ENCODE measurements at regions not wholly inside any gene's neighbourhood (a gene's known extent, or its start where the extent isn't known, plus 50 kb on each side); places are given as distances from the start of the nearest gene placed in this dataset.
A peak's percentile ranks its signal among the peaks of the same experiment; 100 is the strongest.

GRCh38 chr12:25730489-25731349, 177.6 kb upstream of the LMNTD1 start:
- Histone ChIP-seq H3K79me2 (ENCODE audit: insufficient read depth, low read length) (no peaks in the 10 kb centered on the region), H4K20me1 (ENCODE audit: insufficient read depth, low read length, poor library complexity, severe bottlenecking) (no peaks in the 10 kb centered on the region), H3K4me2 (ENCODE audit: low read depth, low read length, poor library complexity, severe bottlenecking) (no peak overlapping the region), H3F3A (ENCODE audit: low read depth) (no peaks in the 10 kb centered on the region), H3K27me3 (ENCODE audit: insufficient read depth, low read length, poor library complexity, severe bottlenecking) (no peaks in the 10 kb centered on the region), H3K36me3 (ENCODE audit: insufficient read depth, low read length) (no peaks in the 10 kb centered on the region), H2AFZ (ENCODE audit: low read length) (peak overlapping the region; percentile 60), H3K9ac (ENCODE audit: low read depth, low read length, poor library complexity, severe bottlenecking) (no peak overlapping the region), H3K9me3 (ENCODE audit: insufficient read depth, low read depth, low read length) (no peaks in the 10 kb centered on the region), H3K9me2 (replicated peaks; ENCODE audit: low read depth, low read length) (no peaks in the 10 kb centered on the region), H3K4me1 (ENCODE audit: insufficient read depth, low read length, poor library complexity, severe bottlenecking) (peaks cover 8% of the 10 kb centered on the region), H3K4me3 (ENCODE audit: low read length, poor library complexity, severe bottlenecking) (no peak overlapping the region)
- TF ChIP-seq CTCF (conservative IDR thresholded peaks at IDR 0.05; ENCODE audit: low read length) (no peak), EZH2phosphoT487 (IDR thresholded peaks at IDR 0.05; ENCODE audit: borderline replicate concordance) (no peak)

- H3K4me3 ChIP-seq (ENCODE audit: low read length, poor library complexity, severe bottlenecking): no peak overlapping the region
These were observed 180.5 kb upstream of the LMNTD1 start for GRCh38 chr12:25733541-25733940.

GRCh38 chr12:25734529-25735180, 181.6 kb upstream of the LMNTD1 start:
- H3K9ac ChIP-seq (ENCODE audit: low read depth, low read length, poor library complexity, severe bottlenecking): no peak overlapping the region
- H4K20me1 ChIP-seq (ENCODE audit: insufficient read depth, low read length, poor library complexity, severe bottlenecking): no peaks in the 10 kb centered on the region
- H3K36me3 ChIP-seq (ENCODE audit: insufficient read depth, low read length): no peaks in the 10 kb centered on the region
- H3K4me2 ChIP-seq (ENCODE audit: low read depth, low read length, poor library complexity, severe bottlenecking): no peak overlapping the region
- H3K4me3 ChIP-seq (ENCODE audit: low read length, poor library complexity, severe bottlenecking): no peak overlapping the region
- peaks cover 8% of the 10 kb centered on the region for H3K4me1 ChIP-seq (ENCODE audit: insufficient read depth, low read length, poor library complexity, severe bottlenecking)
- no peaks in the 10 kb centered on the region for H3F3A ChIP-seq (ENCODE audit: low read depth)
- H3K9me2 ChIP-seq (replicated peaks; ENCODE audit: low read depth, low read length): no peaks in the 10 kb centered on the region
- peaks cover 5% of the 10 kb centered on the region; the same call in 1 of the 2 replicates for H3K9me3 ChIP-seq (ENCODE audit: insufficient read depth, low read depth, low read length)
- no peaks in the 10 kb centered on the region for H3K27me3 ChIP-seq (ENCODE audit: insufficient read depth, low read length, poor library complexity, severe bottlenecking)
- no peaks in the 10 kb centered on the region for H3K79me2 ChIP-seq (ENCODE audit: insufficient read depth, low read length)
- TF ChIP-seq EZH2phosphoT487 (IDR thresholded peaks at IDR 0.05; ENCODE audit: borderline replicate concordance): no peak
- no peak for TF ChIP-seq CTCF (conservative IDR thresholded peaks at IDR 0.05; ENCODE audit: low read length)
- no peak overlapping the region for H2AFZ ChIP-seq (ENCODE audit: low read length)

More at GRCh38 chr12:25733541-25733940, 180.5 kb upstream of the LMNTD1 start:
- peaks cover 5% of the 10 kb centered on the region; the same call in 1 of the 2 replicates for H3K9me3 ChIP-seq (ENCODE audit: insufficient read depth, low read depth, low read length)
- no peak overlapping the region for H3K9ac ChIP-seq (ENCODE audit: low read depth, low read length, poor library complexity, severe bottlenecking)
- H3K4me2 ChIP-seq (ENCODE audit: low read depth, low read length, poor library complexity, severe bottlenecking): no peak overlapping the region
- no peaks in the 10 kb centered on the region for H3K9me2 ChIP-seq (replicated peaks; ENCODE audit: low read depth, low read length)
- no peaks in the 10 kb centered on the region for H3K27me3 ChIP-seq (ENCODE audit: insufficient read depth, low read length, poor library complexity, severe bottlenecking)
- TF ChIP-seq EZH2phosphoT487 (IDR thresholded peaks at IDR 0.05; ENCODE audit: borderline replicate concordance) (no peak), CTCF (conservative IDR thresholded peaks at IDR 0.05; ENCODE audit: low read length) (no peak)
- no peaks in the 10 kb centered on the region for H3K36me3 ChIP-seq (ENCODE audit: insufficient read depth, low read length)
- H3K79me2 ChIP-seq (ENCODE audit: insufficient read depth, low read length): no peaks in the 10 kb centered on the region
- no peaks in the 10 kb centered on the region for H3F3A ChIP-seq (ENCODE audit: low read depth)
- H2AFZ ChIP-seq (ENCODE audit: low read length): no peak overlapping the region
- H4K20me1 ChIP-seq (ENCODE audit: insufficient read depth, low read length, poor library complexity, severe bottlenecking): no peaks in the 10 kb centered on the region
- H3K4me1 ChIP-seq (ENCODE audit: insufficient read depth, low read length, poor library complexity, severe bottlenecking): peaks cover 8% of the 10 kb centered on the region

All from Loucy (cell line).